HG03045 (cell line): ENCODE measurements at regions not wholly inside any gene's neighbourhood (a gene's known extent, or its start where the extent isn't known, plus 50 kb on each side); places are given as distances from the start of the nearest gene placed in this dataset.

Source experiments
- ATAC-seq: cut with Tn5 transposase; IDR thresholded peaks from one replicate; pipeline ENCODE4 v1.9.1; 2021; ENCODE audit warnings: mild to moderate bottlenecking, moderate library complexity; ENCODE audit not compliant: unreplicated experiment

- ATAC-seq, result no peak
These were observed 163.9 kb upstream of the ADGRL3 start for GRCh38 chr4:61036071-61036684.

GRCh38 chr4:61041527-61041926 lies 158.6 kb upstream of the ADGRL3 start:
- no peak for ATAC-seq

GRCh38 chr4:61044837-61045236 lies 155.3 kb upstream of the ADGRL3 start:
- no peak for ATAC-seq

- ATAC-seq, result no peak
These were observed 151.1 kb upstream of the ADGRL3 start for GRCh38 chr4:61049018-61049417.

GRCh38 chr4:61067381-61067780 lies 132.7 kb upstream of the ADGRL3 start:
- no peak for ATAC-seq

- no peak for ATAC-seq
These were observed 132.1 kb upstream of the ADGRL3 start for GRCh38 chr4:61068060-61068459.

- no peak for ATAC-seq
These were observed 131.4 kb upstream of the ADGRL3 start for GRCh38 chr4:61068745-61069144.

- ATAC-seq, result no peak
These were observed 129.9 kb upstream of the ADGRL3 start for GRCh38 chr4:61070269-61070668.

GRCh38 chr4:61079427-61079826 lies 120.7 kb upstream of the ADGRL3 start:
- ATAC-seq, result no peak

GRCh38 chr4:61079976-61080375 lies 120.2 kb upstream of the ADGRL3 start:
- ATAC-seq, result no peak

- ATAC-seq, result no peak
These were observed 114.6 kb upstream of the ADGRL3 start for GRCh38 chr4:61085534-61085933.

GRCh38 chr4:61086357-61086756 lies 113.8 kb upstream of the ADGRL3 start:
- ATAC-seq, result no peak

GRCh38 chr4:61086979-61087378 lies 113.1 kb upstream of the ADGRL3 start:
- ATAC-seq, result no peak

GRCh38 chr4:61094854-61095598 lies 105.1 kb upstream of the ADGRL3 start:
- no peak for ATAC-seq

GRCh38 chr4:61128682-61129081 lies 71.4 kb upstream of the ADGRL3 start:
- ATAC-seq, result no peak

- ATAC-seq, result no peak
These were observed 70.2 kb upstream of the ADGRL3 start for GRCh38 chr4:61129971-61130370.

GRCh38 chr4:61143461-61143860 lies 56.7 kb upstream of the ADGRL3 start:
- no peak for ATAC-seq

GRCh38 chr4:61149278-61149677 lies 50.8 kb upstream of the ADGRL3 start:
- ATAC-seq, result no peak
